Lower leg skin (tissue), 4 donors: ENCODE measurements at regions not wholly inside any gene's neighbourhood (a gene's known extent, or its start where the extent isn't known, plus 50 kb on each side); places are given as distances from the start of the nearest gene placed in this dataset.
"Not testable (repeated sequence)": the region's sequence is repeated elsewhere in the genome, so short reads cannot be mapped to it uniquely, and the experiment has no call there.

ENCODE experiments used
- DNase-seq, 2 donors: peaks; one replicate each; pipeline ENCODE4 v3.0.0-alpha.2; 2019; ENCODE audit warnings: low spot score in 2 of 2
- H3K4me3 ChIP-seq: fragments of 200-600 bp; sonication (generic); 2 replicates; pipeline ENCODE4 v1.5.1; 2017; ENCODE audit warnings: mild to moderate bottlenecking, low read depth; ENCODE audit not compliant: poor library complexity, severe bottlenecking
- POLR2A ChIP-seq, 2 donors: fragments of 450-650 bp; IDR thresholded peaks; one replicate each; pipeline ENCODE4 v1.6.1; 2016 to 2017; ENCODE audit warnings: antibody characterized with exemption in 2 of 2, mild to moderate bottlenecking in 1 of 2, moderate library complexity in 1 of 2
- WGBS, 2 donors: methylation state at CpG; one replicate each; pipeline ENCODE4 v1.1.5; 2018; 5-methylcytosine and 5-hydroxymethylcytosine counted together
- intact Hi-C: fragments of 100-400 bp; cut with DNase I; formaldehyde crosslinking; loops from one replicate; pipeline ENCODE4 v1.15.0; 2023; ENCODE audit warnings: low total_unique reads
- TF ChIP-seq, protein P1 (sequence below), 3 donors: fragments of 450-650 bp; IDR thresholded peaks; one replicate each; pipeline ENCODE4 v1.5.1; 2016; ENCODE audit warnings: antibody characterized with exemption in 3 of 3, mild to moderate bottlenecking in 3 of 3, moderate library complexity in 2 of 3

DNA sequence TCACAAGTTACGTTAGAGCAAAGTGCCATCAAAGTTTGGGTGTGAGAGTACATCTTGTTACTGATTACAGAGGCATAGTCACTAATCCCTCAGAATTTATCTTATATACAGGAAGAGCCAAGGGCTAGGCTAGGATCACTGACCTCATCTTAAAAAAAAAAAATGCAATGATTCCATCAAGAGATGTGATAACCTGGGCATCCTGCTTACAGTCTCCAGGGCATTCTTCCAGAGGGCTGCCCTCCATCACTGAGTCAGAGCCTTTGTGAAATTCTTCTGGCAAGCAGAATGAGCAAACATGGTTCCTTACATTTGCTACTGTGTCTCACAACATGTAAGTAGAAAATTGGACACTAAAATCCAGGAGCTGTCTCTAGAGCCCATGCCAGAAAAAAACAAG lies 410.6 kb downstream of the ZFHX3 start:
- DNase-seq: no peak
- TF ChIP-seq POLR2A (IDR thresholded peaks at IDR 0.05): no peak
- TF ChIP-seq, protein P1, sequence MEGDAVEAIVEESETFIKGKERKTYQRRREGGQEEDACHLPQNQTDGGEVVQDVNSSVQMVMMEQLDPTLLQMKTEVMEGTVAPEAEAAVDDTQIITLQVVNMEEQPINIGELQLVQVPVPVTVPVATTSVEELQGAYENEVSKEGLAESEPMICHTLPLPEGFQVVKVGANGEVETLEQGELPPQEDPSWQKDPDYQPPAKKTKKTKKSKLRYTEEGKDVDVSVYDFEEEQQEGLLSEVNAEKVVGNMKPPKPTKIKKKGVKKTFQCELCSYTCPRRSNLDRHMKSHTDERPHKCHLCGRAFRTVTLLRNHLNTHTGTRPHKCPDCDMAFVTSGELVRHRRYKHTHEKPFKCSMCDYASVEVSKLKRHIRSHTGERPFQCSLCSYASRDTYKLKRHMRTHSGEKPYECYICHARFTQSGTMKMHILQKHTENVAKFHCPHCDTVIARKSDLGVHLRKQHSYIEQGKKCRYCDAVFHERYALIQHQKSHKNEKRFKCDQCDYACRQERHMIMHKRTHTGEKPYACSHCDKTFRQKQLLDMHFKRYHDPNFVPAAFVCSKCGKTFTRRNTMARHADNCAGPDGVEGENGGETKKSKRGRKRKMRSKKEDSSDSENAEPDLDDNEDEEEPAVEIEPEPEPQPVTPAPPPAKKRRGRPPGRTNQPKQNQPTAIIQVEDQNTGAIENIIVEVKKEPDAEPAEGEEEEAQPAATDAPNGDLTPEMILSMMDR (IDR thresholded peaks at IDR 0.05): no peak
- intact Hi-C loops: no loop called here
- 79 to 81% methylated on average over 1 of the region's 1 CpG for WGBS, 2 donors
- no peak overlapping the region for H3K4me3 ChIP-seq

DNA sequence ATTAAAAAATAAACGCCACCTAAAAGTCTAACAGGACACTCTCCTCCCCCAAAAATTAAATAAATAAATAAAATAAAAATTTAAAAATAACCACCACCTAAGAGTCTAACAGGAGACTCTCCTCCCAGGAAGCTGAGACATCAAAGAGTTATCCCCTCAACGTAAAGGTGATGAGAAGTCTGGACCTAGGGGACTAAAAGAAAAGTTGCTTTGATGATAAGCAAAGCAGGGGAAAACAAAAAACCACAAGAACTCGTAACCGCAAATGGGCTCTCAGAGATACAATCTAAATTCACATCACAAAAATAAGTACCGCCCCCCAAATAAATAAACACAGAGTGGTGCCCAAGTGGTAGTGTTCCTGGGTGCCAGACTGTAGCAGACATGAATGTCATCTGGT lies 412.2 kb downstream of the ZFHX3 start:
- WGBS, 2 donors: 89 to 94% methylated on average over 5 of the region's 5 CpGs
- intact Hi-C loops: no loop called here
- no peak for DNase-seq
- TF ChIP-seq, protein P1 (IDR thresholded peaks at IDR 0.05): no peak
- TF ChIP-seq POLR2A (IDR thresholded peaks at IDR 0.05): no peak
- H3K4me3 ChIP-seq: no peak overlapping the region

DNA sequence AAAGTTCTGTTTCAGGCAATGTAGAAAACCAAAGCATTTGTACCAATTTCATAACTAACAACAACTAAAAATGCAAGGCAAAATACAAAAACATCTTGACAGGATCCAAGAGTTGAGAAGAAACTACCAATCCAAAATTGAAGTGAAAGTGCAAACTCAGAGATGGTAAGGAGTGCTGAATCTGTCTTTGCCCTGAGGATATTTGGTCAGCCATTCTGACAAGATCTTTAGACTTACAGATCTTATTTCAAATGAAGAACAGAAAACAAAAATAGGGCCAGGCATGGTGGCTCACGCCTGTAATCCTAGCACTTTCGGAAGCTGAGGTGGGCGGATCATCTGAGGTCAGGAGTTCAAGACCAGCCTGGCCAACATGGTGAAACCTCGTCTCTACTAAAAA lies 412.8 kb downstream of the ZFHX3 start:
- intact Hi-C loops: no loop called here
- WGBS, 2 donors: 87 to 93% methylated on average over 4 of the region's 4 CpGs
- TF ChIP-seq, protein P1 (IDR thresholded peaks at IDR 0.05): no peak
- no peak for TF ChIP-seq POLR2A (IDR thresholded peaks at IDR 0.05)
- DNase-seq: no peak
- H3K4me3 ChIP-seq: no peak overlapping the region

DNA sequence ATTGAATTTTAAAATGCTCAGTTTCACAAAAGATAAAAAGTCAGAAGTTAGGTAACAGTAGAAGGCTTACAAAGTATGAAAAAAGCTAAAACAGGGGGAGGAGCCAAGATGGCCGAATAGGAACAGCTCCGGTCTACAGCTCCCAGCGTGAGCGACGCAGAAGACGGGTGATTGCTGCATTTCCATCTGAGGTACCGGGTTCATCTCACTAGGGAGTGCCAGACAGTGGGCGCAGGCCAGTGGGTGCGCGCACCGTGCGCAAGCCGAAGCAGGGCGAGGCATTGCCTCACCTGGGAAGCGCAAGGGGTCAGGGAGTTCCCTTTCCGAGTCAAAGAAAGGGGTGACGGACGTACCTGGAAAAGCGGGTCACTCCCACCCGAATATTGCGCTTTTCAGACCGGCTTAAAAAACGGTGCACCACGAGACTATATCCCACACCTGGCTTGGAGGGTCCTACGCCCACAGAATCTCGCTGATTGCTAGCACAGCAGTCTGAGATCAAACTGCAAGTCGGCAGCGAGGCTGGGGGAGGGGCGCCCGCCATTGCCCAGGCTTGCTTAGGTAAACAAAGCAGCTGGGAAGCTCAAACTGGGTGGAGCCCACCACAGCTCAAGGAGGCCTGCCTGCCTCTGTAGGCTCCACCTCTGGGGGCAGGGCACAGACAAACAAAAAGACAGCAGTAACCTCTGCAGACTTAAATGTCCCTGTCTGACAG lies 420.6 kb downstream of the ZFHX3 start:
- DNase-seq, H3K4me3 ChIP-seq, intact Hi-C loops: not testable (repeated sequence)
- whole genome bisulfite sequencing, 2 donors: 84 to 89% methylated on average over 27 to 30 of the region's 30 CpGs

DNA sequence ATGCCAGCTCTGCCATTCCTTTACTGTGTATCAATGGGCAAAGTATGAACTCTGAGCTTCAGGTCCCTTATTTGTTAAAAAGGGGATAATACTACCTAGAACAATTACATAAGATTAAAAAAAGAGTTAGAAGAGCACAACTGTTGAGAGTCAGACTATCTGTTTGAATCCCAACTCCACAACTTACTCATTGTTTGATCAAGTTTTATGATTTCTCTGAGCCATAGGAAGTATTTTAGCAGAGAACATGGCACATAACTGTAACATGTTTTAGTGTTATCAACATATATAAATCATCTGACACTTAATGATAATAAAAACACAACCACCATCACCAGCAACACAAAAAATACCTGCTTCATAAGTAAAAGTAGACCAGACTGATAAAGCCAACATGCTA lies 421.3 kb downstream of the ZFHX3 start:
- intact Hi-C loops: no loop called here
- H3K4me3 ChIP-seq: no peak overlapping the region
- TF ChIP-seq, protein P1 (IDR thresholded peaks at IDR 0.05): no peak
- no peak for TF ChIP-seq POLR2A (IDR thresholded peaks at IDR 0.05)
- no peak for DNase-seq

DNA sequence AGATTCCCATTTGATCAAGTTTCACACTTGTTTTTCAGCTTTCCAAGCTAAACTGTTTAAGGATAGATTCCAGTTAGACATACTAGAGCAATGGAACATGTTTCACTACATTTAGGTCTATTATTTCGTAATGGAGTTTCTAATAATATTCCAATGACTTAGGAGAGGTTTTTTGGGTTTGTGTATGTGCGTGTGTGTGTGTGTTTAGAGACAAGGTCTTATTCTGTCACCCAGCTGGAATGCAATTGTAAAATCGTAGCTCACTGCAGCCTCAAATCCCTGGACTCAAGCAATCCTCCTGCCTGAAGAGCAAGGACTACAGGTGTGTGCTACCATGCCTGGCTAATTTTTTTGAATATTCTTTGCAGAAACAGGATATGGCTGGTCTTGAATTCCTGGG lies 426.3 kb downstream of the ZFHX3 start:
- H3K4me3 ChIP-seq: no peak overlapping the region
- WGBS, 2 donors: 79 to 85% methylated on average over 3 of the region's 3 CpGs
- DNase-seq: no peak
- intact Hi-C loops: no loop called here
- no peak for TF ChIP-seq POLR2A (IDR thresholded peaks at IDR 0.05)
- TF ChIP-seq, protein P1 (IDR thresholded peaks at IDR 0.05): no peak
